ENCODE measurements at regions not wholly inside any gene's neighbourhood (a gene's known extent, or its start where the extent isn't known, plus 50 kb on each side); places are given as distances from the start of the nearest gene placed in this dataset.
"Not testable (repeated sequence)": the region's sequence is repeated elsewhere in the genome, so short reads cannot be mapped to it uniquely, and the experiment has no call there.

GRCh38 chr13:52235900-52236595 lies 76.7 kb upstream of the NEK3 start:
- TF ChIP-seq, protein P1, sequence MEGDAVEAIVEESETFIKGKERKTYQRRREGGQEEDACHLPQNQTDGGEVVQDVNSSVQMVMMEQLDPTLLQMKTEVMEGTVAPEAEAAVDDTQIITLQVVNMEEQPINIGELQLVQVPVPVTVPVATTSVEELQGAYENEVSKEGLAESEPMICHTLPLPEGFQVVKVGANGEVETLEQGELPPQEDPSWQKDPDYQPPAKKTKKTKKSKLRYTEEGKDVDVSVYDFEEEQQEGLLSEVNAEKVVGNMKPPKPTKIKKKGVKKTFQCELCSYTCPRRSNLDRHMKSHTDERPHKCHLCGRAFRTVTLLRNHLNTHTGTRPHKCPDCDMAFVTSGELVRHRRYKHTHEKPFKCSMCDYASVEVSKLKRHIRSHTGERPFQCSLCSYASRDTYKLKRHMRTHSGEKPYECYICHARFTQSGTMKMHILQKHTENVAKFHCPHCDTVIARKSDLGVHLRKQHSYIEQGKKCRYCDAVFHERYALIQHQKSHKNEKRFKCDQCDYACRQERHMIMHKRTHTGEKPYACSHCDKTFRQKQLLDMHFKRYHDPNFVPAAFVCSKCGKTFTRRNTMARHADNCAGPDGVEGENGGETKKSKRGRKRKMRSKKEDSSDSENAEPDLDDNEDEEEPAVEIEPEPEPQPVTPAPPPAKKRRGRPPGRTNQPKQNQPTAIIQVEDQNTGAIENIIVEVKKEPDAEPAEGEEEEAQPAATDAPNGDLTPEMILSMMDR (IDR thresholded peaks at IDR 0.05): peak; percentile 62 to 64 (median 64)
- TF ChIP-seq POLR2A (IDR thresholded peaks at IDR 0.05): not testable (repeated sequence)
